NCI-H1417 (cell line): ENCODE measurements at regions not wholly inside any gene's neighbourhood (a gene's known extent, or its start where the extent isn't known, plus 50 kb on each side); places are given as distances from the start of the nearest gene placed in this dataset.
A peak's percentile ranks its signal among the peaks of the same experiment; 100 is the strongest.
"Not testable (repeated sequence)": the region's sequence is repeated elsewhere in the genome, so short reads cannot be mapped to it uniquely, and the experiment has no call there.

ENCODE experiments used
- DNase-seq, 3 experiments: peaks; one replicate each; lab custom pipeline; 2025; lab: John Stamatoyannopoulos, UW

GRCh38 chr10:20492447-20492846 lies 404.7 kb downstream of the NEBL start:
- no peak for DNase-seq

- no peak for DNase-seq
Measured at GRCh38 chr10:20489961-20490360, 407.1 kb downstream of the NEBL start.

- DNase-seq, result no peak
Measured at GRCh38 chr10:20486791-20487190, 410.3 kb downstream of the NEBL start.

- no peak for DNase-seq
Measured at GRCh38 chr10:20485554-20485953, 411.6 kb downstream of the NEBL start.

GRCh38 chr10:20481054-20481453 lies 416.1 kb downstream of the NEBL start:
- no peak for DNase-seq

GRCh38 chr10:20480575-20480974 lies 416.5 kb downstream of the NEBL start:
- DNase-seq, result not testable (repeated sequence)

GRCh38 chr10:20474064-20474463 lies 423.0 kb downstream of the NEBL start:
- no peak for DNase-seq

GRCh38 chr10:20473023-20473760 lies 423.9 kb downstream of the NEBL start:
- no peak for DNase-seq

- no peak for DNase-seq
Measured at GRCh38 chr10:20466731-20467130, 430.4 kb downstream of the NEBL start.

- no peak for DNase-seq
Measured at GRCh38 chr10:20457649-20458048, 439.5 kb downstream of the NEBL start.

GRCh38 chr10:20455774-20456173 lies 441.3 kb downstream of the NEBL start:
- DNase-seq, result no peak

- no peak for DNase-seq
Measured at GRCh38 chr10:20454331-20454730, 442.8 kb downstream of the NEBL start.

GRCh38 chr10:20446561-20447193 lies 450.4 kb downstream of the NEBL start:
- no peak for DNase-seq

GRCh38 chr10:20443094-20443493 lies 454.0 kb downstream of the NEBL start:
- peak in 2 of 3 experiments; percentile 0 to 57 for DNase-seq

- DNase-seq, result no peak
Measured at GRCh38 chr10:20429742-20430141, 467.4 kb downstream of the NEBL start.

GRCh38 chr10:20427821-20428220 lies 469.3 kb downstream of the NEBL start:
- no peak for DNase-seq

- DNase-seq, result no peak
Measured at GRCh38 chr10:20418286-20418685, 478.8 kb downstream of the NEBL start.

GRCh38 chr10:20417791-20418190 lies 479.3 kb downstream of the NEBL start:
- DNase-seq, result no peak

- no peak for DNase-seq
Measured at GRCh38 chr10:20415684-20416083, 481.4 kb downstream of the NEBL start.

- no peak for DNase-seq
Measured at GRCh38 chr10:20407357-20407756, 489.8 kb downstream of the NEBL start.

GRCh38 chr10:20406281-20407104 lies 490.6 kb downstream of the NEBL start:
- DNase-seq, result no peak

- DNase-seq, result no peak
Measured at GRCh38 chr10:20405761-20406160, 491.4 kb downstream of the NEBL start.

GRCh38 chr10:20405050-20405449 lies 492.1 kb downstream of the NEBL start:
- DNase-seq, result no peak
